GM10248 (cell line): ENCODE measurements at regions not wholly inside any gene's neighbourhood (a gene's known extent, or its start where the extent isn't known, plus 50 kb on each side); places are given as distances from the start of the nearest gene placed in this dataset.

Experiments used
- CTCF ChIA-PET: fragments of 300-600 bp; sonication (Branson Sonifier 250); formaldehyde crosslinking; extraction: SDS; loops from one replicate; lab custom pipeline; 2021; ENCODE audit warnings: antibody characterized with exemption; lab: Yijun Ruan, JAX
- POLR2A ChIA-PET: fragments of 350-650 bp; sonication (Branson Sonifier 250); formaldehyde crosslinking; extraction: SDS; loops from one replicate; lab custom pipeline; 2020; ENCODE audit warnings: antibody characterized with exemption; lab: Yijun Ruan, JAX
- DNase-seq: peaks from one replicate; pipeline ENCODE4 v3.0.0; 2012; ENCODE audit errors: extremely low spot score
- CTCF ChIP-seq: IDR thresholded peaks from 2 replicates; pipeline ENCODE4 v1.5.1; 2012; ENCODE audit warnings: mild to moderate bottlenecking, low read depth; ENCODE audit errors: extremely low read depth, missing control alignments, control extremely low read depth

- no peak for DNase-seq
- ChIA-PET CTCF (no interaction called here), POLR2A (no interaction called here)
- no peak for TF ChIP-seq CTCF
These were observed 66.5 kb downstream of the UCHL1 start for GRCh38 chr4:41323179-41323578.

GRCh38 chr4:41323706-41324105 lies 67.0 kb downstream of the UCHL1 start:
- ChIA-PET POLR2A (no interaction called here), CTCF (no interaction called here)
- no peak for DNase-seq
- no peak for TF ChIP-seq CTCF

GRCh38 chr4:41324861-41325260 lies 68.1 kb downstream of the UCHL1 start:
- CTCF ChIA-PET: interaction anchor here (1.0 to 1.2 kb wide), 2 partner anchors 9 to 30 kb away, joined by 3 to 4 read pairs; no protein-coding TSS in a partner anchor
- no peak for TF ChIP-seq CTCF
- no peak for DNase-seq
- POLR2A ChIA-PET: no interaction called here

- POLR2A ChIA-PET: no interaction called here
- CTCF ChIA-PET: interaction anchor here (1.0 to 1.2 kb wide), 2 partner anchors 8 to 31 kb away, joined by 3 to 4 read pairs; no protein-coding TSS in a partner anchor
These were observed 69.2 kb downstream of the UCHL1 start for GRCh38 chr4:41325901-41326300.

GRCh38 chr4:41326776-41327175 lies 70.0 kb downstream of the UCHL1 start:
- no peak for DNase-seq
- ChIA-PET POLR2A (no interaction called here), CTCF (no interaction called here)
- no peak for TF ChIP-seq CTCF

More at GRCh38 chr4:41325901-41326300, 69.2 kb downstream of the UCHL1 start:
- TF ChIP-seq CTCF: no peak
- DNase-seq: no peak

- TF ChIP-seq CTCF: no peak
- ChIA-PET CTCF (no interaction called here), POLR2A (no interaction called here)
- DNase-seq: no peak
These were observed 71.0 kb downstream of the UCHL1 start for GRCh38 chr4:41327770-41328169.
